A673 (cell line): ENCODE measurements at regions not wholly inside any gene's neighbourhood (a gene's known extent, or its start where the extent isn't known, plus 50 kb on each side); places are given as distances from the start of the nearest gene placed in this dataset.

Source experiments
- BruUV-seq: library from RNA; stranded (reverse); fragments of 400-500 nt; replicated peaks from 2 replicates; lab custom pipeline; 2021; lab: Mats Ljungman, UMichigan
- CTCF ChIA-PET: fragments of 300-600 bp; sonication (Branson Sonifier 250); formaldehyde crosslinking; loops from one replicate; lab custom pipeline; 2022; ENCODE audit warnings: antibody characterized with exemption; lab: Charles Lee
- POLR2A ChIA-PET: fragments of 300-600 bp; sonication (Branson Sonifier 250); formaldehyde crosslinking; loops from one replicate; lab custom pipeline; 2022; ENCODE audit warnings: antibody characterized with exemption; ENCODE audit not compliant: low non-redundant PET; lab: Charles Lee
- DNase-seq: peaks from one replicate; pipeline ENCODE4 v3.0.0-alpha.2; 2015; ENCODE audit warnings: low spot score
- H3K27ac ChIP-seq: fragments of 200-600 bp; sonication (generic); 2 replicates; pipeline ENCODE4 v1.5.1; 2016; ENCODE audit warnings: mixed run types, low read depth, mild to moderate bottlenecking, mixed read lengths, antibody characterized with exemption, low read length; ENCODE audit not compliant: poor library complexity, severe bottlenecking
- H3K27me3 ChIP-seq: fragments of 200-600 bp; sonication (generic); replicated peaks from 2 replicates; pipeline ENCODE4 v1.6.1; 2017; ENCODE audit warnings: mixed run types, low read depth, mild to moderate bottlenecking, mixed read lengths, antibody characterized with exemption, low read length; ENCODE audit not compliant: insufficient read depth, poor library complexity
- H3K36me3 ChIP-seq: fragments of 200-600 bp; sonication (generic); 2 replicates; pipeline ENCODE4 v1.6.1; 2016; ENCODE audit warnings: mixed run types, mild to moderate bottlenecking, mixed read lengths, antibody characterized with exemption, low read length; ENCODE audit not compliant: insufficient read depth, poor library complexity, severe bottlenecking
- H3K4me1 ChIP-seq: fragments of 200-600 bp; sonication (generic); 2 replicates; pipeline ENCODE4 v1.6.1; 2017; ENCODE audit warnings: mixed run types, mild to moderate bottlenecking, mixed read lengths, antibody characterized with exemption, low read length; ENCODE audit not compliant: insufficient read depth, poor library complexity, severe bottlenecking
- H3K4me3 ChIP-seq: fragments of 200-600 bp; sonication (generic); 2 replicates; pipeline ENCODE4 v1.5.1; 2016; ENCODE audit warnings: low read depth, mixed run types, mild to moderate bottlenecking, mixed read lengths, low read length; ENCODE audit not compliant: poor library complexity, severe bottlenecking
- H3K9me3 ChIP-seq: fragments of 200-600 bp; sonication (generic); 2 replicates; pipeline ENCODE4 v1.6.1; 2016; ENCODE audit warnings: mixed run types, low read depth, mild to moderate bottlenecking, mixed read lengths, antibody characterized with exemption, low read length; ENCODE audit not compliant: poor library complexity, severe bottlenecking
- CTCF ChIP-seq: fragments of 300-800, 200-600 bp; sonication (generic); conservative IDR thresholded peaks from 2 replicates; pipeline ENCODE4 v1.5.1; 2017; ENCODE audit warnings: low read depth, mild to moderate bottlenecking, antibody characterized with exemption, low read length, moderate library complexity, mixed read lengths
- EZH2 ChIP-seq: fragments of 200-600 bp; sonication (generic); IDR thresholded peaks from 2 replicates; pipeline ENCODE4 v1.6.1; 2017; ENCODE audit warnings: borderline replicate concordance, low read depth, mild to moderate bottlenecking, mixed read lengths, antibody characterized with exemption, low read length; ENCODE audit not compliant: poor library complexity, severe bottlenecking
- intact Hi-C: fragments of 100-400 bp; cut with micrococcal nuclease; formaldehyde crosslinking; loops from one replicate; pipeline ENCODE4 v1.10.0; 2022; ENCODE audit not compliant: unreplicated experiment

- Histone ChIP-seq H3K27me3 (peaks cover 9% of the 10 kb centered on the region), H3K27ac (no peak overlapping the region), H3K4me3 (no peak overlapping the region), H3K9me3 (no peaks in the 10 kb centered on the region), H3K36me3 (no peaks in the 10 kb centered on the region), H3K4me1 (no peaks in the 10 kb centered on the region)
- POLR2A ChIA-PET: no interaction called here
- BruUV-seq: no TSS peak
- TF ChIP-seq CTCF: no peak
- TF ChIP-seq EZH2: no peak
- CTCF ChIA-PET: no interaction called here
- no peak for DNase-seq
- intact Hi-C loops: no loop called here
Measured at GRCh38 chr11:94694309-94695060, 73.7 kb upstream of the AMOTL1 start.

- BruUV-seq: no TSS peak
- no peaks in the 10 kb centered on the region for H3K36me3 ChIP-seq
- intact Hi-C loops: no loop called here
- no peaks in the 10 kb centered on the region for H3K9me3 ChIP-seq
- peaks cover 9% of the 10 kb centered on the region for H3K27me3 ChIP-seq
- ChIA-PET CTCF (no interaction called here), POLR2A (interaction anchor here (0.7 kb wide), 1 partner anchor 140 kb away, joined by 3 read pairs; no protein-coding TSS in a partner anchor)
- H3K4me3 ChIP-seq: no peak overlapping the region
- no peak for TF ChIP-seq EZH2
- no peaks in the 10 kb centered on the region for H3K4me1 ChIP-seq
- DNase-seq: no peak
- no peak overlapping the region for H3K27ac ChIP-seq
Measured at GRCh38 chr11:94697156-94697555, 71.0 kb upstream of the AMOTL1 start.

- POLR2A ChIA-PET: no interaction called here
- H3K4me3 ChIP-seq: no peak overlapping the region
- no peaks in the 10 kb centered on the region for H3K36me3 ChIP-seq
- no peak for DNase-seq
- TF ChIP-seq EZH2 (no peak), CTCF (no peak)
- CTCF ChIA-PET: no interaction called here
- H3K27me3 ChIP-seq: peaks cover 9% of the 10 kb centered on the region
- no peak overlapping the region for H3K27ac ChIP-seq
- no peaks in the 10 kb centered on the region for H3K4me1 ChIP-seq
- no TSS peak for BruUV-seq
- H3K9me3 ChIP-seq: no peaks in the 10 kb centered on the region
- intact Hi-C loops: no loop called here
Measured at GRCh38 chr11:94700622-94701021, 67.5 kb upstream of the AMOTL1 start.

GRCh38 chr11:94702481-94702880, 65.7 kb upstream of the AMOTL1 start:
- CTCF ChIA-PET: no interaction called here

More at GRCh38 chr11:94702481-94702880, 65.7 kb upstream of the AMOTL1 start:
- POLR2A ChIA-PET: no interaction called here
- no TSS peak for BruUV-seq
- Histone ChIP-seq H3K9me3 (no peaks in the 10 kb centered on the region), H3K4me1 (no peaks in the 10 kb centered on the region), H3K27ac (no peak overlapping the region), H3K4me3 (no peak overlapping the region), H3K27me3 (peaks cover 8% of the 10 kb centered on the region), H3K36me3 (no peaks in the 10 kb centered on the region)
- intact Hi-C loops: no loop called here
- no peak for DNase-seq
- TF ChIP-seq CTCF (no peak), EZH2 (no peak)
